ENCODE measurements at regions not wholly inside any gene's neighbourhood (a gene's known extent, or its start where the extent isn't known, plus 50 kb on each side); places are given as distances from the start of the nearest gene placed in this dataset.

DNA sequence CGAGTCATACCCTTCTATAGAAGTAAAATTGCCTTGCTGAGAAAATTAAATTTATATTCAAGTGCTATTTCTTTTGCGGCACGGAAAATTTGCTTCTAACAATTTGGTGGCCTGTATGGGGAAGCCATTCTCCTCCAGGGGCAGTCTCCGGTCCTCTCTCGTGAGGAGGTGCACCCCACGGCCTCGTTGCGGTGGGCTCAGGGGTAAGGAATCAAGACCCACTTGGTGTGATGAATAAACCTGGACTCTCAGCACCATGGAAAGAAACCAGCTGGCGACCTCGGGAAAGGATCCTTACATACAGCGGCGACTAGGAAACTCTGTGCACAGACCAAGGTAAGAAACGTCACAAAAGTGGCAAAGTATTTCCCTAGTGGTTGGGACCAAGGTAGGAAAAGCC, 252.9 kb downstream of the DPY19L2 start:
- TF ChIP-seq, protein P1, sequence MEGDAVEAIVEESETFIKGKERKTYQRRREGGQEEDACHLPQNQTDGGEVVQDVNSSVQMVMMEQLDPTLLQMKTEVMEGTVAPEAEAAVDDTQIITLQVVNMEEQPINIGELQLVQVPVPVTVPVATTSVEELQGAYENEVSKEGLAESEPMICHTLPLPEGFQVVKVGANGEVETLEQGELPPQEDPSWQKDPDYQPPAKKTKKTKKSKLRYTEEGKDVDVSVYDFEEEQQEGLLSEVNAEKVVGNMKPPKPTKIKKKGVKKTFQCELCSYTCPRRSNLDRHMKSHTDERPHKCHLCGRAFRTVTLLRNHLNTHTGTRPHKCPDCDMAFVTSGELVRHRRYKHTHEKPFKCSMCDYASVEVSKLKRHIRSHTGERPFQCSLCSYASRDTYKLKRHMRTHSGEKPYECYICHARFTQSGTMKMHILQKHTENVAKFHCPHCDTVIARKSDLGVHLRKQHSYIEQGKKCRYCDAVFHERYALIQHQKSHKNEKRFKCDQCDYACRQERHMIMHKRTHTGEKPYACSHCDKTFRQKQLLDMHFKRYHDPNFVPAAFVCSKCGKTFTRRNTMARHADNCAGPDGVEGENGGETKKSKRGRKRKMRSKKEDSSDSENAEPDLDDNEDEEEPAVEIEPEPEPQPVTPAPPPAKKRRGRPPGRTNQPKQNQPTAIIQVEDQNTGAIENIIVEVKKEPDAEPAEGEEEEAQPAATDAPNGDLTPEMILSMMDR (IDR thresholded peaks at IDR 0.05; ENCODE audit: insufficient read depth, low read length): no peak
- no peak for DNase-seq (ENCODE audit: low read depth)

DNA sequence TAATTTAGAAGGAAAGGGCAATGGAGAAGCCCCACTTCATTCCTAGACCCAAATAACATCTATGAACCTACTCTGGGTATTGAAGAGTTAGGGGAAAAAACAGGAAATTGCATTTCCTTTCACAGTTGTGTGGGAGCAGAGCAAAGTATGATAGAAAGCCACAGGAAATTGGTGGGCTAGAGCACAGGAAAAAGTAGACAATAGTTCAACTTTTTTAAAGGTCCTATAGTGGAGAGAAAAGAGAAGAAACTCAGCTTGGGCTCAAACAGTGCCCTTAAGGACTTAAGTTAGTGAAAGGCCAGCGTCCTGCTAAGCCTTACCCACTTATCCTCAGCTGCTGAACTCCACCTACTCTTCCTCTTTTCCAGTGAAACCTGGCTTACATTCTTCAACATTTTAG, 258.1 kb downstream of the DPY19L2 start:
- TF ChIP-seq, protein P1 (IDR thresholded peaks at IDR 0.05; ENCODE audit: insufficient read depth, low read length): no peak
- no peak for DNase-seq (ENCODE audit: low read depth)

More for the DNA sequence above, 252.9 kb downstream of the DPY19L2 start:
- H3K4me3 ChIP-seq (ENCODE audit: low read depth, low read length): no peak overlapping the region

DNA sequence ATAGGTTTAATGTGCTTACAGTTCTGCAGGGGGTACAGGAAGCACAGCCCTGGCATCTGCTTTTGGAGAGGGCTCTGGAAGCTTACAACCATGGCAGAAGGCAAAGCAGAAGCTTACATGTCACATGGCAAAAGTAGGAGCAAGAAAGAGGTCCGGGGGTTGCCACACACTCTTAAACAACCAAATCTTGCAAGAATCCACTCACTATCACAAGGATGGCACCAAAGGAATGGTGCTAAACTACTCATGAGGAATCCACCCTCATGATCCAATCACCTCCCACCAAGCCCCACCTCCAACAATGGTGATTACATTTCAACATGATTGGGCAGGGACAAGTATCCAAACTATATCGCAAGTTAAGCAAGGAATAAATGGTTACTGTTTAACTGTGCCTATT, 255.8 kb upstream of the AVPR1A start:
- no peak overlapping the region for H3K4me3 ChIP-seq (ENCODE audit: low read depth, low read length)
- TF ChIP-seq, protein P1 (IDR thresholded peaks at IDR 0.05; ENCODE audit: insufficient read depth, low read length): no peak
- DNase-seq (ENCODE audit: low read depth): no peak

More for the DNA sequence above, 258.1 kb downstream of the DPY19L2 start:
- H3K4me3 ChIP-seq (ENCODE audit: low read depth, low read length): no peak overlapping the region

DNA sequence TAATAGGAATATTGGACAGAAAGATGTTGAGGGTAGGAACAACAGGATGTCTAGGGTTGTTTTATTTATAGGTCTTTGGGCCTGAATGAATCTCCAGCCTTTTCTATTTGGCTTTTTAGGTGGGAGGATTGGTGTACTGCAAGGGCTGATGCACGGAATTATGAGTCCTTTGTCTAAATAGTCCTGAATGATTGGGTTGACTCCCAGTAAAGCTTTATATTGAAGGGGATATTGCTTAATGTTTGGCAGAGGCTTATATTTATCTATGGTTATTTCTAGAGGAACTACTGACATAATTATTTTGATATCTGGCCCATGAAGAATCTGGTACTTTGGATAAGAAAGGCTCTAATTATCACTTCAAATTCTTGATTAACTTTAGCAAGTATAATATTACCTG, 253.6 kb upstream of the AVPR1A start:
- TF ChIP-seq, protein P1 (IDR thresholded peaks at IDR 0.05; ENCODE audit: insufficient read depth, low read length): no peak
- no peak for DNase-seq (ENCODE audit: low read depth)
- H3K4me3 ChIP-seq (ENCODE audit: low read depth, low read length): no peak overlapping the region

DNA sequence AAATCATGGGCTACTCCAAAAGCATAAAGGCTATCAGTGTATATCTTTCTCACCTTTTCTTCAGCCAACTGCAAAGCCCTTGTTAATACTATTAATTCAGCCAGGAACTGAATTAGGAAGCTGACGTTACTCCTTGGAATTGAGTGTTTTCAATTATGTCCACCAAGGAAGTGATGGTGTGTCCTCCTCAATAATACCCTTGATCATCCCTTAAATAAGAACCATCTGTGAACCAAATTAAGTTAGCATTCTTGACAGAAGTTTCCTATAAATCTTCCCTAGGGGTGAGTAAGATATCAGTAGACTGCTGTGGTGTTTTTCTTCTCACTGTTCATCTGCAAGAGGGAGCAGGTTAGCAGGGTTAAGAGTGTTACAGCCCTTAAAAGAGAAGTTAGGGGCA, 252.3 kb upstream of the AVPR1A start:
- DNase-seq (ENCODE audit: low read depth): no peak
- no peak overlapping the region for H3K4me3 ChIP-seq (ENCODE audit: low read depth, low read length)
- TF ChIP-seq, protein P1 (IDR thresholded peaks at IDR 0.05; ENCODE audit: insufficient read depth, low read length): no peak

DNA sequence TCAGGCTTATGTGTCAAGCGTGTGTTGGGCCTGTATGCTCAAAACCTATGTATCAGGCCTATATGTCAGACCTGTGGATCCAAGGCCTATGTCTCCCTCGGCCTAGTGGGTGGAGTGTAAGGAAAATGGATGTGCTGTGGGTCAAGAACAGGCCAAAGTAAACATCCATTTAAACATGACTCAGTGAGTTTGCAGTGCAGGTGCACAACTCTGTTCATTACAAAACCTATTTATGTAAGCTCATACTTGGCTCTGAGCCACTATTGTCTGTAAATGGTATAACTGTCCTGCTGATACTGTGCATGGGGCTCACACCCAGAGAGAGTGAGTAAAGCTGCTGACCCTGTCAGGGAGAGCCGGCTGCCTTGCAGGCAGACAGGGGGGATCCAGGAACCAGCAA, 249.7 kb upstream of the AVPR1A start:
- TF ChIP-seq, protein P1 (IDR thresholded peaks at IDR 0.05; ENCODE audit: insufficient read depth, low read length): no peak
- H3K4me3 ChIP-seq (ENCODE audit: low read depth, low read length): no peak overlapping the region
- peak; percentile 35 for DNase-seq (ENCODE audit: low read depth)

DNA sequence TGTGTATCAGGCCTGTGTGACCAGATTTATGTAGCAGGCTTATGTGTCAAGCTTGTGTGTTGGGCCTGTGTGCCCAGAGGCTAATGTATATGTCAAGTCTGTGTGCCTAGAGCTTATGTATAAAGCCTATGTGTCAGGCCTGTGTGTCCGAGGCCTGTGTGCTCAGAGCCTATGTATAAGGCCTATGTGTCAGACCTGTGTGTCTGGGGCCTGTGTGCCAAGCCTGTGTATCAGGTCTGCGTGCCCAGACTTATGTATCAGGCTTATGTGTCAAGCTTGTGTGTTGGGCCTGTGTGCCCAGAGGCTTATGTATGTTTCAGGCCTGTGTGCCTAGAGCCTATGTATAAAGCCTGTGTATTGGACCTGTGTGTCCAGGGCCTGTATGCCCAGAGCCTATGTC, 249.3 kb upstream of the AVPR1A start:
- no peak for DNase-seq (ENCODE audit: low read depth)
- TF ChIP-seq, protein P1 (IDR thresholded peaks at IDR 0.05; ENCODE audit: insufficient read depth, low read length): no peak

More for the DNA sequence above, 249.3 kb upstream of the AVPR1A start:
- no peak overlapping the region for H3K4me3 ChIP-seq (ENCODE audit: low read depth, low read length)

All from fibroblast of the aortic adventitia (primary cell).